D721Med (cell line): ENCODE measurements at regions not wholly inside any gene's neighbourhood (a gene's known extent, or its start where the extent isn't known, plus 50 kb on each side); places are given as distances from the start of the nearest gene placed in this dataset.
A peak's percentile ranks its signal among the peaks of the same experiment; 100 is the strongest.

Source experiments
- DNase-seq: peaks from one replicate; pipeline ENCODE4 v3.0.0; 2011; ENCODE audit warnings: low spot score; ENCODE audit not compliant: insufficient read length
- FAIRE-seq: peaks from 2 replicates; lab custom pipeline; 2011; peaks lifted over from hg19 to GRCh38; lab: Jason Lieb, UNC
- TF ChIP-seq, protein P1 (sequence below): IDR thresholded peaks from 2 replicates; pipeline ENCODE4 v1.5.1; 2012; ENCODE audit warnings: mild to moderate bottlenecking, control low read depth; ENCODE audit not compliant: insufficient read depth; ENCODE audit errors: missing control alignments

DNA sequence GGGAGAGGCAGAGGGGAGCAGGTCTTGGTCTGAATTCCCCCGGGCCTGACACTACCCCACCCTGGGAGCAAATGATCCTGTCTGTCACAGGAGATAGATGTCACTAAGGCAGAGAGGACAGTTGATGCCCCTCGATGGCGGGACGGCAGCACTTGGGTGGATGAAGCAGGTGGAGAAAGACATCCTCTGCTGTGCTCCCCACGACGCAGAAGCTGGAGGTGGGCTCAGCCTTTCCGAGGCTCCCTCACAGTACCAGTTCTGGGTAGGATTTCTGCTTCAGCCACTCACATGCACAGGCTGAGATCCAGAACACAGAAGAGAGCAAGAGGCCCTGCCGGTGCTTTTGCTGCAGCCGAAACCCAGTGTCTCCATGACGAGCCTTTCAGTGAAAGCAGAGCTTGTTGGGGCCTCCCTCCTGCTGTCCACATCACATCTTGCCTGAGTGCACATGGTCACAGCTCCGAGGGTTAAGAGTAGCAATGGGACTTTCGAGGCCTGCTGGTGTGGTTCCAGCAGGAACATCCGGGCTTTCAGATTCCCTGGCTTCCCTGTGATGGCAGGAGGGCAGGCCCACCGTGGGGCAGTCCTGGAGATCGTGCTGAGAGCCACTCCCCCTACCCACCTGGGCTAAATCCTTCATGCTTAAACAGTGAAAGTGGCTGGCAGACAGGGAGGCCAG lies 107.3 kb upstream of the PRR20G start:
- FAIRE-seq (no peak), DNase-seq (no peak)
- TF ChIP-seq, protein P1, sequence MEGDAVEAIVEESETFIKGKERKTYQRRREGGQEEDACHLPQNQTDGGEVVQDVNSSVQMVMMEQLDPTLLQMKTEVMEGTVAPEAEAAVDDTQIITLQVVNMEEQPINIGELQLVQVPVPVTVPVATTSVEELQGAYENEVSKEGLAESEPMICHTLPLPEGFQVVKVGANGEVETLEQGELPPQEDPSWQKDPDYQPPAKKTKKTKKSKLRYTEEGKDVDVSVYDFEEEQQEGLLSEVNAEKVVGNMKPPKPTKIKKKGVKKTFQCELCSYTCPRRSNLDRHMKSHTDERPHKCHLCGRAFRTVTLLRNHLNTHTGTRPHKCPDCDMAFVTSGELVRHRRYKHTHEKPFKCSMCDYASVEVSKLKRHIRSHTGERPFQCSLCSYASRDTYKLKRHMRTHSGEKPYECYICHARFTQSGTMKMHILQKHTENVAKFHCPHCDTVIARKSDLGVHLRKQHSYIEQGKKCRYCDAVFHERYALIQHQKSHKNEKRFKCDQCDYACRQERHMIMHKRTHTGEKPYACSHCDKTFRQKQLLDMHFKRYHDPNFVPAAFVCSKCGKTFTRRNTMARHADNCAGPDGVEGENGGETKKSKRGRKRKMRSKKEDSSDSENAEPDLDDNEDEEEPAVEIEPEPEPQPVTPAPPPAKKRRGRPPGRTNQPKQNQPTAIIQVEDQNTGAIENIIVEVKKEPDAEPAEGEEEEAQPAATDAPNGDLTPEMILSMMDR: no peak

DNA sequence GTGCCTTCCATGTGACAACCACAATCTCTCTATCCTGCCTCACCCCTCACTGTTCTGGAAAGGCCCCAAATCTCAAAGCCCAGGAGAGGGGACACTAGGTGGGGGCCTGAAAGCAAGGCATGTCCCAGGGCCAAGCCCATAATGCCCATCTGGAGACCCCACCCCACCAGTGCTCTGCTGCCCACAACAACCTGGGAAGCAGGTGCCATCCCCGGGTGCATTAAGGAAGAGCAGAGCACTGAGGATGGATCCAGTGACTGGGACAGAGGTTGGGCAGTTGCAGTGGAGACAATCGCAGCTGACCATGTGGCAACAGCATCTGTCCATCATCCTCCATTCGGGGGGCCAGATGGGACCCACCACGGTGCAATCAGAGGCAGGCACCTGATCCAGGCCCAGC lies 106.2 kb upstream of the PRR20G start:
- FAIRE-seq (no peak), DNase-seq (no peak)
- TF ChIP-seq, protein P1: no peak

DNA sequence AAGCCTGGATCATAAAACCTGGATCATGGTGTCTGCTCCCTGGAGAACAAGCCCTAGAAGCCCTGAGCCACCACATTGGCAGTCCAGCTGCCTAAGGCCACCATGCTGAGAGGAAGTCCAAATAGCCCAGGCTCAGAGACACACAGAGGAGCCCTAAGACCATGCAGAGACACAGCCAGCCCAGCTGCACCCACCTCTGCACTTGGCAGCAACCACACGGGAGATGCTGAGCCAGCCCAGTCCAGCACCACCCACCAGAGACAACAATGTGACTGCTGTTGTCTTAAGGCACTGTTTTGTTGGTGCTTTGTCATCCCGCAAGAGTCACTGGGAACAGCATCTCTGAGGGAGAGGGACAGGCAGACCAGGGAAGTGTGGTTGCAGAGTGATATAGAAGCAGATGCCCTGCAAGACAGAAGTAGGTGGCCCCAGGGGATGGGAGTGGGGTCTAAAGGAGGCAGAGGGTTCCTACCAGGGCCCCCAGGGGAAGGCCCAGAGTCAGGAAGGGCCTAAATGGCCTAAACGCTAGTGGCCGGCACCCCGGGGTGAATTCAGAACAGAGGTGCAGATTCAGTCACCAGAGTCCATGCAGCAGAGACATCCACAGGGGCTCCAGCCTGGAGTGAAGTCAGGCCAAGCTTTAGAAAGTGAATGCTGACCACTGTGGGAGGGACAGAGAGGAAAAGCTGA lies 105.4 kb upstream of the PRR20G start:
- no peak for DNase-seq

DNA sequence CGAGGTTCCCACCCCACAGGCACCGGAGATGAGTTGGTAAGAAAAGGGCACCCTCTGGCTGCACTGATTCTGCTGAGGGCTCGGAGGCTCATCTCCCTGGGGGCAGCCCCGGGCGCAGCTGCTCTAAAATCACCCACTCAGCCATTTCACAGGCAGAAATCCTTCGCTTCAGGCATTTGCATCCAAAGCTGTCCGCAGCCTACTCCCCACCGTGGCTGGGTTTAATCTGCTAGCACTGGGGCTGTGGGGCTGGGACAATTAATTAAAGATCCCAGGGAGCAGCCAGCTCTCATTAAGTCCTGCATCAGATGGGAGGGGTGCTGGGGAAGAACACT lies 104.3 kb upstream of the PRR20G start:
- no peak for FAIRE-seq
- TF ChIP-seq, protein P1: no peak
- DNase-seq: peak; percentile 65

More for the DNA sequence above, 105.4 kb upstream of the PRR20G start:
- no peak for FAIRE-seq
- TF ChIP-seq, protein P1: no peak

DNA sequence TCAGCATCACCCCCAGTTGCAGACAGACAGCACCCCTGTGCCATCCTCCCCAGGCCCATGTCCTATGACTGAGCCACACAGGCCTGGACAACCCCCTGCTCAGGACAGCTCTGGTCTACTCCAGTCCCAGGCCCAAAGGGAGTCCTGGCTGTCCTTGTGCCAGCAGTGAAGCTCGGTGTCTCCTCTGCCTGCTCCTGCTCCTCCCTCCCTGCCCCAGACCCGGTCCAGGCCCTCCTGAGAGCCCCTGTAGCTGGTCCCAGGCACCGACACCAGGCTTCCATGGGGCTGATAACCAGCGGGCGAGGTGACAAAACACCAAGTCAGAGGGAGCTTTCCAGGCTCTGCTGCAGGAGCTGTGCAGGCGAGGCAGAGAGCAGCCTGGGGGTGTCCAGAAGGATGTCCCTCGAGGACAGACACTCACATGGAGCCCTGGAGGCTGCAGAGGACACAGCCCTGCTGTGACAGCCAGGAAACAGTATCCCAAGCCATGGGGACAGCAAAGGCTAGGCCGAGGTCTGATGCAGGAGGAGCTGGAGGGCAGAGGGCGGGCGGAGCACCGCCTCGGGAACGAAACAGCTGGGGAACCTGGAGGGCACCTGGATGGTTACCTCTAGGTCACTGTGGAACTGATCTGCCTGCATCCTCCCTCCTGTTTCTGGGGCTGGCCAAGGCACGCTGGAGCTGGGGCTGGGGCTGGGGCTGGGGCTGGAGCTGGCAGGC lies 103.8 kb upstream of the PRR20G start:
- FAIRE-seq (no peak), DNase-seq (no peak)
- TF ChIP-seq, protein P1: no peak

DNA sequence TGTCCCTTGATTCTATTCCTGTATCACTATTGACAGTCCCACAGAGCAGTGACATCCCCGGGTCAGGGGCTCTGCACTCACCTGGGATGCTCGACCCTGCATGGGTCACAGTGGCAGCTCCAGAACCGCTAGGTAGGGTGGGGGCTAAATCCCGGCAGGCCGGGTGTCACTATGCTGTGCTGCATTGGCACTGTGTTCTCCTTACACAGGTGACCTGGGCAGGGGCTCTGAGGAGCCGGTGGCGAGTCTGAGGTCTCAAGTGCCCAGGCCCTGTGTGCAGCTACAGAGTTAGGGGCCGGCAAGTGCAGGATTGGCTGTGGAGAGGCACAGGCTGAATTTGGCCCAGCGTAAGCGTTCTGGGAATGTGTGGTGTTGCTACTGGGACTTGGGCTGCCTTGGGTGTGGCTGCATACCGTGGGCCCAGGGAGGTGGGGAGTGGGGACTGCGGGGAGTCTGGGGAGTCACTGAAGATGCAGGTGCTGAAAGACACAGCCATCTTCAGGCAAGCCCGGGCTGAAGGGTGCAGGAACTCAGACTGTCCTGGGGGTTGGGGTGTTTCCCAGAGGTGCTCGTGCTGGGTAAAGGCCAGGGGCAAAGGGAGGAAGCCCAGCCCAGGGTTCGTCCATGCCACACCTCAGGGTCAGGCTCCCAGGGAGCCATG lies 102.6 kb upstream of the PRR20G start:
- DNase-seq (no peak), FAIRE-seq (no peak)
- TF ChIP-seq, protein P1: no peak
